ENCODE measurements at regions not wholly inside any gene's neighbourhood (a gene's known extent, or its start where the extent isn't known, plus 50 kb on each side); places are given as distances from the start of the nearest gene placed in this dataset.

- TF ChIP-seq MAFK (IDR thresholded peaks at IDR 0.05; ENCODE audit: low read depth, low read length) (no peak), CHD2 (IDR thresholded peaks at IDR 0.05; ENCODE audit: low read length) (no peak), SRF (IDR thresholded peaks at IDR 0.05; ENCODE audit: low read depth, low read length) (no peak), KDM1A (IDR thresholded peaks at IDR 0.05; ENCODE audit: borderline replicate concordance, low read length) (no peak), YY1 (IDR thresholded peaks at IDR 0.05; ENCODE audit: low read depth, low read length) (no peak), CHD7 (IDR thresholded peaks at IDR 0.05; ENCODE audit: insufficient replicate concordance, low read length) (no peak), CTCF (IDR thresholded peaks at IDR 0.05; ENCODE audit: control extremely low read depth in 1 of 3, insufficient read depth in 1 of 3, low read depth in 1 of 3, low read length in 3 of 3) (no peak)
Observed at GRCh38 chr6:109239651-109240321, 142.5 kb downstream of the CD164 start (continued).
